ENCODE measurements at regions not wholly inside any gene's neighbourhood (a gene's known extent, or its start where the extent isn't known, plus 50 kb on each side); places are given as distances from the start of the nearest gene placed in this dataset.

DNA sequence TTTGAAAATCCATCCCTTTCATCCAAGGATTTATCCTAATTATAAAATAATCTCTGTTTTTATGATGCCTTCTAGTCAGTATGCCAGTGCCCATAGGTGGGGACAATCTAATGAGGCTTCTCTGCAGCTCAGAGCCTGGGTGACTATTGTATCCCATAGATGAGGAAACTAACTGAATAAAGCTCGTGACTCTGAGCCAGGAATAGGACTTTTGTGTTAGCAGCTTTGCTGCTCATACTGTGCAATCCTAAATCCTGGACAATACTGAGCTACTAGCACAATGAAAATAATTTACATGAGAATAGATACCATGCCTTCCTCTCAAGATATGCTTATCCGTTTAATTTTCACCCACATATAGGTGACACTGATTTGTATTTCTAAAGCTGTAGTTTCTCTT, 443.0 kb downstream of the PLK2 start:
- no peak overlapping the region for H3K4me3 ChIP-seq (ENCODE audit: low read depth, low read length, poor library complexity, severe bottlenecking)
- H3K4me1 ChIP-seq (ENCODE audit: insufficient read depth, low read length, poor library complexity, severe bottlenecking): no peaks in the 10 kb centered on the region
- no peaks in the 10 kb centered on the region for H3K9me3 ChIP-seq (ENCODE audit: low read depth, low read length, poor library complexity, severe bottlenecking)
- BruUV-seq (replicated peaks): no TSS peak
- POLR2A ChIA-PET (ENCODE audit: low non-redundant PET): no interaction called here
- no peaks in the 10 kb centered on the region for H3K27me3 ChIP-seq (replicated peaks; ENCODE audit: insufficient read depth, low read depth, low read length, poor library complexity)
- peak; percentile 12 for DNase-seq (ENCODE audit: low spot score)
- no peaks in the 10 kb centered on the region for H3K36me3 ChIP-seq (ENCODE audit: insufficient read depth, low read length, poor library complexity, severe bottlenecking)
- no peak overlapping the region for H3K27ac ChIP-seq (ENCODE audit: low read depth, low read length, poor library complexity, severe bottlenecking)
- TF ChIP-seq, protein P1, sequence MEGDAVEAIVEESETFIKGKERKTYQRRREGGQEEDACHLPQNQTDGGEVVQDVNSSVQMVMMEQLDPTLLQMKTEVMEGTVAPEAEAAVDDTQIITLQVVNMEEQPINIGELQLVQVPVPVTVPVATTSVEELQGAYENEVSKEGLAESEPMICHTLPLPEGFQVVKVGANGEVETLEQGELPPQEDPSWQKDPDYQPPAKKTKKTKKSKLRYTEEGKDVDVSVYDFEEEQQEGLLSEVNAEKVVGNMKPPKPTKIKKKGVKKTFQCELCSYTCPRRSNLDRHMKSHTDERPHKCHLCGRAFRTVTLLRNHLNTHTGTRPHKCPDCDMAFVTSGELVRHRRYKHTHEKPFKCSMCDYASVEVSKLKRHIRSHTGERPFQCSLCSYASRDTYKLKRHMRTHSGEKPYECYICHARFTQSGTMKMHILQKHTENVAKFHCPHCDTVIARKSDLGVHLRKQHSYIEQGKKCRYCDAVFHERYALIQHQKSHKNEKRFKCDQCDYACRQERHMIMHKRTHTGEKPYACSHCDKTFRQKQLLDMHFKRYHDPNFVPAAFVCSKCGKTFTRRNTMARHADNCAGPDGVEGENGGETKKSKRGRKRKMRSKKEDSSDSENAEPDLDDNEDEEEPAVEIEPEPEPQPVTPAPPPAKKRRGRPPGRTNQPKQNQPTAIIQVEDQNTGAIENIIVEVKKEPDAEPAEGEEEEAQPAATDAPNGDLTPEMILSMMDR (conservative IDR thresholded peaks at IDR 0.05; ENCODE audit: low read depth, low read length): no peak
- no peak for TF ChIP-seq EZH2 (IDR thresholded peaks at IDR 0.05; ENCODE audit: borderline replicate concordance, low read depth, low read length, poor library complexity, severe bottlenecking)
- intact Hi-C loops (cut with micrococcal nuclease; ENCODE audit: unreplicated experiment): no loop called here
- CTCF ChIA-PET: no interaction called here

- CTCF ChIA-PET: no interaction called here
- intact Hi-C loops (cut with micrococcal nuclease; ENCODE audit: unreplicated experiment): no loop called here
Measured at GRCh38 chr5:58016358-58016757, 443.5 kb downstream of the PLK2 start.

DNA sequence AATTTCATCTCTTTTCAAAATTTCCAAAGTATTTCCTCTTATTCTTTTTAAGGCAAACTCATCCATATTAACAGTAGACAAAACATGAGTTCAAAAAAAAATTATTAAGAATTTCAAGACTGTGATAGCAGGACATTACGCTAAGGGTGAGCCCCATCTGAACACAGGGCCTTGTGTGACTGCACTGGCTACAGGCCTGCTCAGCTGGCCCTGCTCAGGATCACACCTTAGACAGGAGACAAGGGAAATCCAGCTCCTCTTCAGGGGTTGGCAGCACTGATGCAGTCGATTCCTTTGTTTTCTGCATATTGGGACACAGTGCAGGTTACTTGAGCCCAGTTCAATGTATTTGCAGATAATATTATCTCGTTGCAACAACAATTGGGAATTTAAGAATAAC, 444.7 kb downstream of the PLK2 start:
- no TSS peak for BruUV-seq (replicated peaks)
- Histone ChIP-seq H3K9me3 (ENCODE audit: low read depth, low read length, poor library complexity, severe bottlenecking) (no peaks in the 10 kb centered on the region), H3K27ac (ENCODE audit: low read depth, low read length, poor library complexity, severe bottlenecking) (no peak overlapping the region), H3K36me3 (ENCODE audit: insufficient read depth, low read length, poor library complexity, severe bottlenecking) (no peaks in the 10 kb centered on the region), H3K4me3 (ENCODE audit: low read depth, low read length, poor library complexity, severe bottlenecking) (no peak overlapping the region), H3K27me3 (replicated peaks; ENCODE audit: insufficient read depth, low read depth, low read length, poor library complexity) (no peaks in the 10 kb centered on the region), H3K4me1 (ENCODE audit: insufficient read depth, low read length, poor library complexity, severe bottlenecking) (no peaks in the 10 kb centered on the region)
- no peak for DNase-seq (ENCODE audit: low spot score)
- intact Hi-C loops (cut with micrococcal nuclease; ENCODE audit: unreplicated experiment): no loop called here
- ChIA-PET POLR2A (ENCODE audit: low non-redundant PET) (no interaction called here), CTCF (no interaction called here)
- no peak for TF ChIP-seq EZH2 (IDR thresholded peaks at IDR 0.05; ENCODE audit: borderline replicate concordance, low read depth, low read length, poor library complexity, severe bottlenecking)
- TF ChIP-seq, protein P1 (conservative IDR thresholded peaks at IDR 0.05; ENCODE audit: low read depth, low read length): no peak

More at GRCh38 chr5:58016358-58016757, 443.5 kb downstream of the PLK2 start:
- no peak overlapping the region for H3K4me3 ChIP-seq (ENCODE audit: low read depth, low read length, poor library complexity, severe bottlenecking)
- H3K27me3 ChIP-seq (replicated peaks; ENCODE audit: insufficient read depth, low read depth, low read length, poor library complexity): no peaks in the 10 kb centered on the region
- DNase-seq (ENCODE audit: low spot score): no peak
- H3K36me3 ChIP-seq (ENCODE audit: insufficient read depth, low read length, poor library complexity, severe bottlenecking): no peaks in the 10 kb centered on the region
- TF ChIP-seq EZH2 (IDR thresholded peaks at IDR 0.05; ENCODE audit: borderline replicate concordance, low read depth, low read length, poor library complexity, severe bottlenecking): no peak
- TF ChIP-seq, protein P1 (conservative IDR thresholded peaks at IDR 0.05; ENCODE audit: low read depth, low read length): no peak
- POLR2A ChIA-PET (ENCODE audit: low non-redundant PET): no interaction called here
- no peaks in the 10 kb centered on the region for H3K9me3 ChIP-seq (ENCODE audit: low read depth, low read length, poor library complexity, severe bottlenecking)
- BruUV-seq (replicated peaks): no TSS peak
- no peaks in the 10 kb centered on the region for H3K4me1 ChIP-seq (ENCODE audit: insufficient read depth, low read length, poor library complexity, severe bottlenecking)
- H3K27ac ChIP-seq (ENCODE audit: low read depth, low read length, poor library complexity, severe bottlenecking): no peak overlapping the region
